ENCODE measurements at regions not wholly inside any gene's neighbourhood (a gene's known extent, or its start where the extent isn't known, plus 50 kb on each side); places are given as distances from the start of the nearest gene placed in this dataset.

- no peak overlapping the region for H3K4me3 Mint-ChIP-seq (ENCODE audit: unreplicated experiment)
- H3K27me3 ChIP-seq (replicated peaks; ENCODE audit: control insufficient read depth, insufficient read depth, low read length), result no peaks in the 10 kb centered on the region
- H3K27ac Mint-ChIP-seq (ENCODE audit: unreplicated experiment), result no peak overlapping the region
- H3K4me1 Mint-ChIP-seq (ENCODE audit: low read depth, unreplicated experiment), result no peaks in the 10 kb centered on the region
- DNase-seq, result no peak
- BruUV-seq (replicated peaks), result no TSS peak
- no peaks in the 10 kb centered on the region for H3K27me3 Mint-ChIP-seq (ENCODE audit: insufficient read depth, unreplicated experiment)
- H3K4me1 ChIP-seq, result no peaks in the 10 kb centered on the region
- no peak overlapping the region for H3K4me3 ChIP-seq (ENCODE audit: low read depth, low read length)
- H3K9me3 Mint-ChIP-seq (ENCODE audit: unreplicated experiment), result peaks cover 6% of the 10 kb centered on the region
- TF ChIP-seq CTCF (IDR thresholded peaks at IDR 0.05; ENCODE audit: insufficient read depth in 1 of 2, low read depth in 1 of 2, low read length in 1 of 2, severe bottlenecking in 1 of 2, unreplicated experiment in 1 of 2), result no peak
- ChIA-PET POLR2A (no interaction called here), CTCF (no interaction called here)
- H3K36me3 Mint-ChIP-seq (ENCODE audit: insufficient read depth, unreplicated experiment), result peaks cover 72% of the 10 kb centered on the region
- H3K9me3 ChIP-seq, result 0 out of 2 replicates have a peak, but pooled peaks cover 11% of the 10 kb centered on the region
- H3K36me3 ChIP-seq (ENCODE audit: control insufficient read depth, insufficient read depth, low read length), result peaks cover 3% of the 10 kb centered on the region; the same call in 1 of the 2 replicates
- intact Hi-C loops (cut with micrococcal nuclease; ENCODE audit: unreplicated experiment), result no loop called here
Observed at GRCh38 chr15:25090073-25090733, 135.4 kb downstream of the SNRPN start.

GRCh38 chr15:25091421-25092158 lies 136.8 kb downstream of the SNRPN start:
- 0 out of 2 replicates have a peak, but pooled peaks cover 1% of the 10 kb centered on the region for H3K36me3 ChIP-seq (ENCODE audit: control insufficient read depth, insufficient read depth, low read length)
- DNase-seq, result no peak
- H3K27ac Mint-ChIP-seq (ENCODE audit: unreplicated experiment), result no peak overlapping the region
- no peak overlapping the region for H3K4me3 Mint-ChIP-seq (ENCODE audit: unreplicated experiment)
- no peaks in the 10 kb centered on the region for H3K27me3 Mint-ChIP-seq (ENCODE audit: insufficient read depth, unreplicated experiment)
- no peaks in the 10 kb centered on the region for H3K4me1 ChIP-seq
- POLR2A ChIA-PET, result no interaction called here
- no peaks in the 10 kb centered on the region for H3K4me1 Mint-ChIP-seq (ENCODE audit: low read depth, unreplicated experiment)
- TF ChIP-seq CTCF (IDR thresholded peaks at IDR 0.05; ENCODE audit: insufficient read depth in 1 of 2, low read depth in 1 of 2, low read length in 1 of 2, severe bottlenecking in 1 of 2, unreplicated experiment in 1 of 2), result no peak
- H3K9me3 ChIP-seq, result 0 out of 2 replicates have a peak, but pooled peaks cover 11% of the 10 kb centered on the region
- intact Hi-C loops (cut with micrococcal nuclease; ENCODE audit: unreplicated experiment), result no loop called here
- no TSS peak for BruUV-seq (replicated peaks)
- H3K27me3 ChIP-seq (replicated peaks; ENCODE audit: control insufficient read depth, insufficient read depth, low read length), result no peaks in the 10 kb centered on the region
- H3K36me3 Mint-ChIP-seq (ENCODE audit: insufficient read depth, unreplicated experiment), result peaks cover 63% of the 10 kb centered on the region
- H3K9me3 Mint-ChIP-seq (ENCODE audit: unreplicated experiment), result no peaks in the 10 kb centered on the region
- CTCF ChIA-PET, result no interaction called here
- no peak overlapping the region for H3K4me3 ChIP-seq (ENCODE audit: low read depth, low read length)

GRCh38 chr15:25092661-25093060 lies 137.9 kb downstream of the SNRPN start:
- H3K4me3 ChIP-seq (ENCODE audit: low read depth, low read length), result no peak overlapping the region
- H3K36me3 Mint-ChIP-seq (ENCODE audit: insufficient read depth, unreplicated experiment), result peaks cover 64% of the 10 kb centered on the region
- no peaks in the 10 kb centered on the region for H3K4me1 Mint-ChIP-seq (ENCODE audit: low read depth, unreplicated experiment)
- DNase-seq, result no peak
- no peak for TF ChIP-seq CTCF (IDR thresholded peaks at IDR 0.05; ENCODE audit: insufficient read depth in 1 of 2, low read depth in 1 of 2, low read length in 1 of 2, severe bottlenecking in 1 of 2, unreplicated experiment in 1 of 2)
- H3K9me3 ChIP-seq, result 0 out of 2 replicates have a peak, but pooled peaks cover 7% of the 10 kb centered on the region
- no peaks in the 10 kb centered on the region for H3K4me1 ChIP-seq
- no peak overlapping the region for H3K4me3 Mint-ChIP-seq (ENCODE audit: unreplicated experiment)
- no peaks in the 10 kb centered on the region for H3K27me3 ChIP-seq (replicated peaks; ENCODE audit: control insufficient read depth, insufficient read depth, low read length)
- no peak overlapping the region for H3K27ac Mint-ChIP-seq (ENCODE audit: unreplicated experiment)
- no peaks in the 10 kb centered on the region for H3K27me3 Mint-ChIP-seq (ENCODE audit: insufficient read depth, unreplicated experiment)
- CTCF ChIA-PET, result no interaction called here
- POLR2A ChIA-PET, result no interaction called here
- no TSS peak for BruUV-seq (replicated peaks)
- no peaks in the 10 kb centered on the region for H3K9me3 Mint-ChIP-seq (ENCODE audit: unreplicated experiment)
- intact Hi-C loops (cut with micrococcal nuclease; ENCODE audit: unreplicated experiment), result no loop called here
- H3K36me3 ChIP-seq (ENCODE audit: control insufficient read depth, insufficient read depth, low read length), result no peaks in the 10 kb centered on the region
